GM21367 (cell line): ENCODE measurements at regions not wholly inside any gene's neighbourhood (a gene's known extent, or its start where the extent isn't known, plus 50 kb on each side); places are given as distances from the start of the nearest gene placed in this dataset.
"Not testable (repeated sequence)": the region's sequence is repeated elsewhere in the genome, so short reads cannot be mapped to it uniquely, and the experiment has no call there.

Source experiments
- ATAC-seq: cut with Tn5 transposase; IDR thresholded peaks from one replicate; pipeline ENCODE4 v1.9.1; 2021; ENCODE audit not compliant: unreplicated experiment

- ATAC-seq: no peak
These were observed 181.7 kb upstream of the NPY2R start for GRCh38 chr4:155026715-155027114.

GRCh38 chr4:155032521-155033229 is 175.8 kb upstream of the NPY2R start:
- ATAC-seq: peak; percentile 75

- no peak for ATAC-seq
These were observed 174.8 kb upstream of the NPY2R start for GRCh38 chr4:155033604-155034003.

- no peak for ATAC-seq
These were observed 171.4 kb upstream of the NPY2R start for GRCh38 chr4:155037031-155037430.

GRCh38 chr4:155038459-155038858 is 170.0 kb upstream of the NPY2R start:
- ATAC-seq: no peak

- no peak for ATAC-seq
These were observed 169.3 kb upstream of the NPY2R start for GRCh38 chr4:155039162-155039561.

GRCh38 chr4:155040031-155040430 is 168.4 kb upstream of the NPY2R start:
- ATAC-seq: no peak

DNA sequence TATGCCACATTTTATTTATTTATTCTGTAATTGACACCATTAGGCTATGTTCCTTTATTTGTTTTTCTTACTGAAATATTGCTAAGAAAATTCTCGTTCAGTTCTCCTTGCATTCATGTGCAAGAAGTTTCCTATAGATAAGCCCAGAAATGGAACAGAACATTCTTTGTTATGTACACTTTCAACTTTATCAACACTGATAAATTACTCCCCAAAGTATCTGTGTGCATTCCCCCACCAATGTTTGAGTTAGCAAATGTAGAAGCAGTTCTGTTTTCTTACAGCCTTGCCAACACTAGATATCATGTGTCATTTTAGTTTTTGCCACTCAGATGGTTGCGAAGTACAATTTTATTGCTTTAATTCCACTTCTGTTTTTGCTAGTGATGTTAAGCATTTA is 166.4 kb upstream of the NPY2R start:
- no peak for ATAC-seq

- not testable (repeated sequence) for ATAC-seq
These were observed 164.2 kb upstream of the NPY2R start for GRCh38 chr4:155044251-155044650.

- no peak for ATAC-seq
These were observed 160.7 kb upstream of the NPY2R start for GRCh38 chr4:155047755-155048154.

GRCh38 chr4:155054042-155054441 is 154.4 kb upstream of the NPY2R start:
- not testable (repeated sequence) for ATAC-seq

GRCh38 chr4:155060419-155060818 is 148.0 kb upstream of the NPY2R start:
- ATAC-seq: no peak

DNA sequence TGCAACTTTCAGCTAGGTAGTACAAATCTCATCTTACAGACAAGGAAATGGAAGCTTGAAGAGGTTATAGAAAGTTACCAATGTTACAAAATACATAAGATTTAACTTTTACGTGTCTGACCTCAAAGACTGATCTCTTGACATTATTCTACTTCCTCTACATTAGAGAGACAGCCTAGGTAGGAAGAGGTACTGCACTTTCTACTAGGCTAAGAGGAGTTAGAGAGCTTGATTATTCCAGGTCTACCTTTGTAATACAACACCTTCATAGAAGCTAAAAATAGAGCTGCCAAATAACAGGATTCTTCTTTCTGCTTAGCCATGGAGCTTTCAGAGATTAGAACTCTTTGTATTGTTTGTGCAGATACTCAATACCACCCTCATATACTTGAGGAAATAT is 147.6 kb upstream of the NPY2R start:
- ATAC-seq: no peak

DNA sequence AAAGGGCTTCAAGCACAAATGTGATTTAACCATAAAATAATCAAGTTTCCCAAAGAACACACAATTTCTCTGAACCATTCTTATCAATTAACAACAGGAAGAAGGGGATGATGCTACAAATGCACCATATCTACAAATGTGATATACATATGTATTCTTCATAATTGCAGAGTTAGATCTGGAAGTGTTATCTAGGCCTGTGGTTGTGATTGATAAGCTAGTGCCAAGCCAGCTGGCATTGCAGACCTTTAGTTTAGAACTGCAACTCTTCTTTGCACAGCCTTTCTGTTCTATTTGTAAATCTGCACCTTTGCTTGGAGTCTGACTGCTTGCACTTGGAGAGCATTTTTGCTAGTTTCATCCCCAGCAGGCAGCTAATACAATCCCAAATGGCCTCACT is 145.5 kb upstream of the NPY2R start:
- ATAC-seq: no peak

DNA sequence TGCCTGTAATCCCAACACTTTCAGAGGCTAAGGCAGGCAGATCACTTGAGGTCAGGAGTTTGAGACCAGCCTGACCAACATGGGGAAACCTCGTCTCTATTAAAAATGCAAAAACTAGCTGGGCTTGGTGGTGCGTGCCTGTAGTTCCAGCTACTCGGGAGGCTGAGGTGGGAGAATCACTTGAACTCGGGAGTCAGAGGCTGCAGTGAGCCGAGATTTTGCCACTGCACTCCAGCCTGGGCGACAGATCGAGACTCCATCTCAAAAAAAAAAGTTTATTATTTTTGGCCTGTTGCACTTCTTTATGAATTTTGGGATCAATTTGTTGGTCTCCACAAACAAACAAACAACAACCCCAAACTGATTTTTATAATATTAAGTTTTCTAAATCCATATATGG is 143.5 kb upstream of the NPY2R start:
- ATAC-seq: not testable (repeated sequence)

- ATAC-seq: no peak
These were observed 141.6 kb upstream of the NPY2R start for GRCh38 chr4:155066871-155067270.

GRCh38 chr4:155071962-155072361 is 136.5 kb upstream of the NPY2R start:
- ATAC-seq: no peak

GRCh38 chr4:155072417-155072816 is 136.0 kb upstream of the NPY2R start:
- ATAC-seq: peak; percentile 86

GRCh38 chr4:155073852-155074251 is 134.6 kb upstream of the NPY2R start:
- no peak for ATAC-seq

DNA sequence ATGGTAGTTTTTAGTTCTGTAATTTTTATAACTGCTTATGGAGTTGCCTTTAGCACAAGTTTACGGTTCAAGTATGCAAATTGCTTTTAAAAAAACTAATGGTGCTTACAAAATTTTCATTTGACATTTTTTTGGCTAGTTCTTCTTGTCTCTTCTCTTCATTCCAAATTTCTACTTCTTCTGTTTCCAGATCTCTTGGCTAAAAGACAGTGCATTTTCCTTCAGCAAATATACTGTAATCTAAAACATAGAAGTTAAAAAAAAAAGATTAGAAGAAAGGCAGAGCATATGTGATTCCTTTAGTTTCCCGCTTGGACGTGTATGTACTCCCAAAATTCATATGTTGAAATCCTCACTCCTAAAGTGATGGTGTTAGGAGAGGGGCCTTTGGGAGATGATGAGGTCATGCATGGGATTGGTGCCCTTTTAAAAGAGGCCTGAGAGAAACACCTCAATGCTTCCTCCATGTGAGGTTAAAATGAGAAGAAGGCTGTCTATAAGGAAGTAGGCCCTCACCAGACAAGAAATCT is 132.1 kb upstream of the NPY2R start:
- no peak for ATAC-seq

DNA sequence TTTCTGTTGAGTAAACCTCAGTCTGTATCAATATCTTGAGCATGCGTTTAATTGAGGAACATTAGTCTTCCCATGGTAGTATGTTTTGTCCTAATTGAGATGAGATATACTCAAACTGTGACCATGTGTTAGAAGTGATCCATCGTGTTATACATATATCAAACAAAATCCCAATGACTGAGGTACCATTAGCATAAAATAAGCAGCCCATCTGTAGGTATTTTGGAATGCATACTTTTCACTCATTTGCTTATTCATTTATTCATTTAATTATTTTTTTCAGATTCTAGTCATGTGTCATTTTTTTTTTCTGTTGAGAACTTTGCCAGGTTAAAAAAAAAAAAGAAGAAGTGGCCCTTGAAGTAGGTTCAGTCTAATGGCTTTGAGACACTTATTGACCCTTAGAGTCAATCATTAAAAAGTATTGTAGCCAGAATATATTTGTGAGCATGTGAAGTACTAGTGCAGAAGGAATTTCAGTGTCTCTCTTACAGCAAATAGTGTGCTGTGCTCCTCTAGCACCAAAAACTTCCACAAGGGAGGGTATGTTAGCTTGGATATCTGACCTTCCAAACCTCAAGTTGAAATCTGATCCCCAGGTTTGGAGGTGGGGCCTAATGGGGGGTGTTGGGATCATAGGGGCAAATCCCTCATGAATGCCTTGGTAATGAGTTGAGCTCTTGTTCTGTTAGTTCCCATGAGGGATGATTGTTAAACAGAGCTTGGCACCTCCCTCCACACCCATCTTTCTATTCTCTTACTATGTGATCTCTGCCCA is 130.8 kb upstream of the NPY2R start:
- ATAC-seq: no peak

DNA sequence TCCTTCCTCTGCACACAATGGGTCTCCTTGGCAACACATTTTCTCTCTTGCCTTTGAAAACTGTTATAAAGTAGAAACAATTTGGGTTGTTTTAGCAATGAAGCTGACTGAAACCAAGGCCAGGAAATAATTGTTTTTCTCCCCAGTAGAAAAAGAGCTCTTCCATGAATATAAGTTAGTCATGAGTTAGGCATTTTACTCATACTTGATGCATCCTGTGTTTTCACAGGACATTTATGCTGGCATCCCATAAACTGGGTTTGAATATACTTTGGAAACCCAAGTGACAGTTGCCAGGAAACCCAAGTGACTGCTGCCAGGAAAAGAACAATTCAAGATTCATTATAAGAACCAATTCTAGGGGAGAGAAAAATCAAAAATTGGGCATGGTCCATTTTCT is 128.6 kb upstream of the NPY2R start:
- ATAC-seq: no peak
